GM21825 (cell line): ENCODE measurements at regions not wholly inside any gene's neighbourhood (a gene's known extent, or its start where the extent isn't known, plus 50 kb on each side); places are given as distances from the start of the nearest gene placed in this dataset.
A peak's percentile ranks its signal among the peaks of the same experiment; 100 is the strongest.

ENCODE experiments used
- ATAC-seq: cut with Tn5 transposase; IDR thresholded peaks from one replicate; pipeline ENCODE4 v1.9.1; 2021; ENCODE audit warnings: mild to moderate bottlenecking, moderate library complexity; ENCODE audit not compliant: unreplicated experiment

DNA sequence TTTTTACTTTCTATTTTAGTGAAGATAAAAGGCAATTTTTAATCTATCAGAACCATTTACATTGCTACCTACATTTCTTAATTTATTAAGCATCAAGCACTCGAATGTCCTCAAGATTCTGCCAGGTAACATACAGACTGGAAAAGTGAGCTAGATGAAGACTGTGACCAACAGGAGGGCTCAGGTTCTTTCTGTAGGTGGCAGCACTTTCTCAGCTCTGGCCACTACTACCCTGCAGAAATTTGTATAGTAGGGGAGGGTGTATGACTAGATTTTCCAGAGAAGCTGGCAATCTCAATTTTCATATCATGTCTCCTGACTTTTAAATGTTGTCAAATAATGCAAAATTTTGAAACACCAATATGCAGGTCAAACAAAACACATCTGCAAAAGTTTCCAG lies 165.0 kb upstream of the SUCLG2 start:
- no peak for ATAC-seq

DNA sequence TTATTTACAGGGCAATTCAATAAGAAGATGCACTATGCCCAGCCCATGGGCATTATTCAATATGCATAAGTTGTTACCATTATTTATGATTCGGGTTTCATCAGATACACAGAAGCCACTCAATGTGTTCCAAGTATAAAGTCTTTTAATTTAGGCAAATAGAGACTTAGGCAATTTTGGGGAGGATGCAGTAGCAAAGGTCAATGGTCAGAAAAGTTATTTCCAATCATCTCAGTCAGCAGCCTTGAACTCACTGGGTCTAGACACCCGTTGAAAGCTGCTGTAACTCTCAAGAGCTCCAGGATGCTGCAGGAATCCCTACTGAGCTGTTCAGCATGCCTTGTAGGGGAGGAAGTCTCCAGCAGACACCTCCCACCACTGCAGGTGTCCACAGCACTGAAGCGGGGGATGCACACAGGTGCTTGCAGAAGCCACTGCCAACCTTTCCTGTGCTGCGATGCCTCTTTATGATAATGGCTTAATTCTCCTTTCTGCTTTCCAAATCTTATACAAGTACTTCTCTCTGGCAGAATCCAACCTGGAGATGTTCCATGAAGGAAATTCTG lies 155.0 kb upstream of the SUCLG2 start:
- no peak for ATAC-seq

DNA sequence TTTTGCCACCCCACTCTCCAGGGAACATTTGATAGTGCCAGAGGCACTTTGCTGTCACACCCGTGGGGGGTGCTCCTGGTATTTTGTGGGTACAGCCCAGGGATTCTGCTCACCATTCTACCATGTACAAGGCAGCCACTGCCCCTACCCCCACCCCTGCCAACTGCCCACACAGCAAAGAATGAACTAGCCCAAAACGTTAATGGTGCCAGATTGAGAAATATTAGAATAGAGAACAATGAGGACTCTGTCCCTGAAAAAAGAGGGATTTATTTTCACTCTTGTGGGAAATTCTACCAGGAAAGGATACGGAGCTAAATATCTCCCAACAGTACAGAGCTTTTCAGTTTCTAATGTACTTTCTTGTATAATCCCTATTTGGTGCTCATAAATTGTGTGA lies 154.5 kb upstream of the SUCLG2 start:
- no peak for ATAC-seq

DNA sequence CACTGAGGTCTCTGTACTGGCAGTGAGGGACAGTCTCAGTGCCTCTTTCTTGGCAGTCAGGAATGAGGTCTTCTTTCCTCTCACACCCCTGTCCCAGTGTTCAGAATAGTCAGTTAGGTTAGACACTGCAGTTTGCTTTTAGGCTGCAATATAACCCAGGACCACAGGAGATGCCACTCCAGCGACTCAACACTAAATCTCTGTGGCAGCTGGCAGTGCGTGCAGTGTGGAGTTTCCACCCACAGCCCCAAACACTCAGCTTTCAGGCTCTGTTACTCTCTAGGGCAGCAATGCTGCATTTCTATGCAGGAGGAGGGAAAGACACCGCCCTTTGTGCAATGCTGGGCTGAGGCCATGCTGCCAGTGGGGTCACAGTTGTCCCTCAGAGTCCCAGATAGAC lies 150.2 kb upstream of the SUCLG2 start:
- ATAC-seq, result no peak

DNA sequence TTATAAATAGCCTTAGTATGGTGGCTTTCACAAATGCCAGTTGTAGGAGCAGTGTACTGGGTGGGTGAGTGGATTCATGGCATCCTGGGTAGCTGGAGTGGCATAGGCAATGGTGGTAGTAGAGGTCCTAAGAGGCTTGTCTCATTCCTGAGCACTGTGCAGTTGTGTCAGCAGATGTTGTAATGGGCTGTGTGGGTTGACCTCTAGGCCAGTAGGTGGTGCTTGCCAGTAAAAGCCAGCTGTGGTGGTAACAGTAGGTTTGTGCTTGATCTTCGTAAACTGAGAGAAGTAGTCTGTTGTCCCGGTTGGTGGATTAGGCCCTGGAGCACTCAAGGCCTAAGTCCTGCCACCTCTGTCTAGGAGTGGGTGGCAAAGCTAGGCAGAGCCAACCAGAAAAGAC lies 149.7 kb upstream of the SUCLG2 start:
- ATAC-seq, result no peak

DNA sequence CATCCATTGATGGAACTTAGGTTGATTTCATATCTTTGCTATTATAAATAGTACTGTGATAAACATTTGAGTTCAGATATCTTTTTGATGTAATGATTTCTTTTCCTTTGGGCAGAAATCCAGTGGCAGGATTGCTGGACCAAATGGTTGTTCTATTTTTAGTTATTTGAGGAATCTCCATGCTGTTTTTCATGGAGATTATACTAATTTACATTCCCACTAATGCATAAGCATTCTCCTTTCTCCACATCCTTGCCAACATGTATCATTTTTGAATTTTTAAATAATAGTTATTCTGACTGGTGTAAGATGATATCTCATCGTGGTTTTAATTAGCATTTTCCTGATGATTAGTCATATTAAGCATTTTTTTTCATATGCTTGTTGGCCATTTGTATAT lies 144.0 kb upstream of the SUCLG2 start:
- no peak for ATAC-seq

DNA sequence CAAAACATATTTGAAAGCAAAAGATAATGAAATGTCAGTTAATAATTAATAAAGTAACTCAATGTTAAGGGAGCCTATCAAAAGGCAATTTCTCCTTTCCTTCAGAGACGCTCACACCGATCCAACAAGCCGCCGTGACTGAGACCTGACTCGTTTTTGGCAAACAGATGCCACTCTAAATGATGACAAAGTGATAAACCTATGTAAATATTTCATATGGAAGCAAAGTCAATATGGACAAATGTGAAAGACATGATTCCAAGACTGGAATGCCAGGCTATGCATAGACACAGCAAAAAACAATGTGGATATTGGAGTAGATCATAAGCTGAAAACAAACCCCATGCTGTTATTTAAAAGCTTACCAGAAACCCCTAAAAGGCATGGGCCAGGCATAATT lies 137.2 kb upstream of the SUCLG2 start:
- ATAC-seq, result no peak

DNA sequence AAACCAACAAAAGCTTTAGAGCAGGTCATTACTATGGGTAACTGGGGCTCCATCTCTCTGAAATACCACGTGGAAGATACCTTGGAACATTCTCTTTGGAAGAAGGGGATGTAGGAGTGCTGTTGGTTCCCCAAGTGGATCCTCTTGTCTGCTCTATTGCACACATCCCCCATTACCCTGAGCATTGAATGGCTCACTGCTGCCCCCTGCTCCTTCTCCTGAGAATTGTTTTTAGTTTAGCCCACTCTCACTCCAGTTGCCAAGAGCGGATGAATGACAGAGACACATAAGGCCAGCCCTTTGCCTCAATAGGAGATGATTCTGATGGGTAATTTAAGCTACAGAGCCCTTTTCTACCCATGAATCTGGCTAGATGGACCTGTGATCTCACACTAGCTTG lies 135.6 kb upstream of the SUCLG2 start:
- peak; percentile 64 for ATAC-seq

DNA sequence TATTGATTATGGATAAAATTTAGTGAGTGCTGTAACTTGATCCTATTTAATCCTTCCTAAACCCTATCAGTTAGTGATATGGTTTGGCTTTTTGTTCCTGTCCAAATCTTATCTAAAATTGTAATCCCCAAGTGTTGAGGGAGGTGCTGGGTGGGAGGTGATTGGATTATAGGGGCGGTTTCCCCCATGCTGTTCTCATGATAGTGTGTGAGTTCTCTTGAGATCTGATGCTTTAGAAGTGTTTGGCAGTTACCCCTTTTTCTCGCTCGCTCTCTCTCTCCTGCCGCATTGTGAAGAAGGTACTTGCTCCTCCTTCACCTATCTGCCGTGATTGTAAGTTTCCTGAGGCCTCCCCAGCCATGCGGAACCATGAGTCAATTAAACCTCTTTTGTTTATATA lies 134.0 kb upstream of the SUCLG2 start:
- ATAC-seq, result no peak

DNA sequence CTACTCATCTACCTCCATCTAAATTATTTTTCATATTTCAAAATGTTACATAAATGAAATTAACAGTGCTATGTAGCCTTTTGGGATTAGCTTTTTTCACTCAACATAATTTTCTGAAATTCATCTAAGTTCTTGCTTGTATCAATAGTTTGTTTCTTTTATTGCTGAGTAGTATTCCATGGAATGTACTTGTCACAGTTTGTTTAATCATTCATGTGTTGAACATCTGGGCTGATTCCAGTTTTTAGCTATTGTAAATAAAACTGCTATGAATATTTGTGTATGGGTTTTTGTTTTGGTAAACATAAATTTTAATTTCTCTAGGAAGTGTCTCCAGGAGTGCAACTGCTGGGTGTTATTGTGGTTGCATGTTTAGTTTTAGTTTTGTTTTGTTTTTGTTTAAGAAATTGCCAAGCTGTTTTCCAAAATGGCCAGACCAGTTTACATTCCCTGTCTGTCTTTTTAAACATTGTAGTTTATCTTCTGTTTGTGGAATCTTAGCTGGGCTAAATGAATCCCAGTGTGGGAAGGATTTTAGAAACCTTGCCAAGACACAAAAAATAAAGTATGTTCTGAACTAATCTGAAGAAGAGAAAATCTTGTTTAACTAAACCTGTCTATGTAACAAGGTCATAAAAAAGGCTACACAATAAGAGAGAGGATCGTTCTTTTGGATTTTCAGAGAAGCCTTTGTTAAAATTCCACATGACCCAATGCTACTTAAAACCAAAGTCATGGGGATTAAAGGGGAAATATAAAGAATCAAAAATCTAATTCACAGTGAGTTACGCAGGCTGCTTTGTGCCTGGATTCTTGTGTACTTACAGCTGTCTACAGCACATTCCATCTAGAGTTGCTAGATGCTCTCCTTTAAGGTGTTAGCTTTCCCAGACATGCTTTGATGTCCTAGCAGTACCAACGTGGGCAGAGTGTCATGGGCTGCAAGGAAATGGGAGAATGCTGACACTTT lies 129.2 kb upstream of the SUCLG2 start:
- no peak for ATAC-seq

DNA sequence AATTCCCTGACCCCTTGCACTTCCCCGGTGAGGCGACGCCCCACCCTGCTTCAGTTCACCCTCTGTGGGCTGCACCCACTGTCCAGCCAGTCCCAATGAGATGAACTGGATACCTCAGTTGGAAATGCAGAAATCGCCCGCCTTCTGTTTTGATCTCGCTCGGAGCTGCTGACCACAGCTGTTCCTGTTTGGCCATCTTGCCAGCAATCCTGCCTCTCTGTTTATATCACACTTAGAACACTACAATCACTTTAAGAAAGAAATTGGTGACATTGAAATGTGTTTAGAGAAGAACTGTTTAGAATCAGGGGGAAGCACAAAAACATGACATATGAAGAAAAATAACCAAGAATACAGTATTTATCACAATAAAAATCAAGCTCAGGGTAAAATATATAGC lies 127.5 kb upstream of the SUCLG2 start:
- ATAC-seq, result no peak

DNA sequence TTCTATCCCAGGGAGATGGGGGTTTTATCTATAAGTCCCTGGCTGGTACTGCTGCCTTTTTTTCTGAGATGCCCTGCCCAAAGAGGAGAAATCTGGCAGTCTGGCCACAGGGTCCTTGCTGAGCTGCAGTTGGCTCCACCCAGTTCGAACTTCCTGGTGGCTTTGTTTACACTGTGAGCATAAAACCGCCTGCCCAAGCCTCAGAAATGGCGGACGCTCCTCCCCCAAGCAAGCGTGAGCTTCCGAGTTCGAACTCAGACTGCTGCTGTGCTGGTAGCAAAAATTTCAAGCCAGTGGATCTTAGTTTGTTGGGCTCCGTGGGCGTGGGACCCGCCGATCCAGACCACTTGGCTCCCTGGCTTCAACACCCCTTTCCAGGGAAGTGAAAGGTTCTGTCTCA lies 126.8 kb upstream of the SUCLG2 start:
- no peak for ATAC-seq

DNA sequence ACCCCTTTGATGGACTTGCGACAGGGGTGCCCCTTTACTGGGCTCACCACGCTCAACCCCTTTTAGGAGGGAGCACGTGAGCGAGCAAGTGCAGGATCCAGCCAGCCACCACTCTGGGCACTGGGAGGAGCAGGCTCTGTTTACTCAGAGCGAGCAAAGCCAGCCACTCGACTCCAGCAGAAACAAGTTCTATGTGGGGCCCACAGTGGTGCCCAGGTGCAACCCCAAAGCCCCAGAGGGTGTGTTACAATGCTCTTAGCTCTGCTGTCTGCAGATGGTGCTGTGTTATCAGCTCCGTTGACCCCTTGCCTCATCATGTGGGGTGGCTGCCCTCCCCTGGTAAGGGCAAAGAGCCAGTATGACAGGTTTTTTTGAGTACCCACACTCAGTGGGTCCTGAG lies 120.3 kb upstream of the SUCLG2 start:
- no peak for ATAC-seq

DNA sequence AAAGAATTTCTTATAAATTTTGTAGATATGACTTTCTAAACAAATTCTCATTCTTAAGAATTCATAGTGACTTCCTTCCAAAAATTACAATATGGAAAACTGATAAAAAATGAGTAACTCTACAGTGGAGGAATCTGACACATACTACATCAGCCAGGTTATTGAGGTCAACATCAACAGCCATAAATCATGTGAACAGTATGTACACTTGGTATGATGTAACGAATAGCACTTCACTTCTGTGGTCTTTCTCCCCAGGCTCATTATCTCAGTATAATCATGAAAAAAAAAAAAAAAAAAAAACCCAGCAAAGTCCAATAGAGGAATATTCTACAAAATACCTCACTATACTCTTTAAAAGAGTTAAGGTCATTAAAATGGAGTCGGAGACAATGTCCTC lies 111.2 kb upstream of the SUCLG2 start:
- no peak for ATAC-seq

DNA sequence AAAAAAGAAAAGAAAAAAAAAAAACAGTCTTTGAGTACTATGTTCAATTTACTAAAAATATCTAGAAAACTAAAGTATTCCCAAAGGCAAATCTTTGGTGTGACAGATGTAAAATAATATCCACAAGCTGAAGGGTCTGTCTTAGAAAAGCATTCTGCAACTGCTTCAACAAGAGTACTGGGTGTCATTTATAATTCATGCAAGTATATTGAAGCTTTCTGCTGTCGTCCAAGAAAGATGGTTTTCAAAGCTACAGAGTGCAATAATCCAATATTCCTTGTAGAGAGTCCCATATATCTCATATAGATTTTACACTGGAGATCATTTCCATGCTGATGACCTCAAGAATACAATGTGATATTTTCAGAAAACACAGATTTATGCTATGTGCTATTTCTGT lies 90.9 kb upstream of the SUCLG2 start:
- no peak for ATAC-seq

DNA sequence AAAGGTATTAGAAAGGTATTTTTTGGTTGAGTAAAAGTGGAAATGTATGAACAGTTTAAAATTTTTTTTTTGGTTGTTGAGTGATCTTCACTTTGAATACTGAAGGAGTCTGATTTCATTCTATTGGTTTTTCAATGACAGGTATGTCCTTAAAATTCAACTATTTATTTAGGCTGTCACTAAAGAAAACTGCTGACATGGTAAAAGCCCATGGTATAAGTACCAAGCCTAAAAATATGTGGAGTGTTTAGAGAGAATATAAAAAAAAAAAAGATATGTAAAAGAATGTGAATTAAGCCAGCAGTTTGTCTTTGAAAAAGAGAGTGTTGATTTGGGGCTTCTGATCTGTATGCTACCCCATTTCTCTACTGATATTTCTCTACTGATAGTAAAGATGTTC lies 90.3 kb upstream of the SUCLG2 start:
- no peak for ATAC-seq

DNA sequence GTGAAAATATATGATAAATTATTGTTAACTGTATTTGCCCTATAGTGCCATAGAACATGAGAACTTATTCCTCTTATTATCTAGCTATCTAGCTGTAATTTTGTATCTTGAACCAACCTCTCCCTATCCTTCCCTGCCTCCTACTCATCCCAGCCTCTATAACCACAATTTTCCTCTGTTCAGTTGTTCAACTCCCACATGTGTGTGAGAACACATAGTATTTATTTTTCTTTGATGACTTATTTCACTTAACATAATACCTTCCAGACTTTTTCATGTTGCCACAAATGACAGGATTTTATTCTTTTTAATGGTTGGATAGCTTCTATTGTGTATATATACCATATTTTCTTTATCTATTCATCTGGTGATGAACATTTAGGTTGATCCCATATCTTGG lies 85.4 kb upstream of the SUCLG2 start:
- ATAC-seq, result no peak

DNA sequence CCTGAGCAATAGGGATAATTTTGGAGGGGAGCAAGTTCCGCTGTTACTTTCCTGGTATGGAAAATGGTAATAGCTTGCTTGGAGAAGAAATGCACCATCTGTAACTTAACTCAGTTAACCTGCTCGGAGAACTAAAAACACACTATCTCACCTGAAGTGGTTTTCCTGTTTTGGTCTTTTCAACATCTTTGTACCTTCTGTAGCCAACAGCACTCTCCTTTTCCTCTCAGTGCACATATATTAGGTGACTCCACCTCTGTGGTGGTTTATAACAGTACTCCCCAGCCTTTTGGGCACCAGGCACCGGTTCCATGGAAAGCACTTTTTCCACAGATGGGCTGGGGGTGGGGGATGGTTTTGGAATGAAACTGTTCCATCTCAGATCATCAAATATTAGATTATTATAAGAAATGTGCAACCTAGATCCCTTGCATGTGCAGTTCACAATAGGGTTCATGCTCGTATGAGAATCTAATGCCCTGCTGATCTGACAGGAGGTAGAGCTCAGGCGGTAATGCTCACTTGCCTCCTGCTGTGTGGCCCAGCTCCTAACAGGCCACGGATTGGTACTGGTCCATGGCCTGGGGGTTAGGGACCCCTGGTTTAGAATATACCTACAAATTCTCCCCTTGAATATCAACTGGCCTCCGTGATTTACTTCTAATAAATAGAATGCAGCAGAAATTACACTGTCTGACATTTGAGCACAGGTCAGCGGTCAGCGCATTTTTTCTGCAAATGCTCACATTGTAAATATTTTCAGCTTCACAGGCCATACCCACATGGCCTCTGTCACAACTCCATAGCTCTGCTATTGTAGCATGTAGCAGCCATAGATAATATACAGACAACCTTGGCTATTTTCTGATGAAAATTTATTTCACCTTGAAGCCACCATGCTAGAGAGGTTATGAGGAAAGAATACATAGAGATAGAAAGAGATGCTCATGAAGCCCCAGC lies 83.8 kb upstream of the SUCLG2 start:
- no peak for ATAC-seq

DNA sequence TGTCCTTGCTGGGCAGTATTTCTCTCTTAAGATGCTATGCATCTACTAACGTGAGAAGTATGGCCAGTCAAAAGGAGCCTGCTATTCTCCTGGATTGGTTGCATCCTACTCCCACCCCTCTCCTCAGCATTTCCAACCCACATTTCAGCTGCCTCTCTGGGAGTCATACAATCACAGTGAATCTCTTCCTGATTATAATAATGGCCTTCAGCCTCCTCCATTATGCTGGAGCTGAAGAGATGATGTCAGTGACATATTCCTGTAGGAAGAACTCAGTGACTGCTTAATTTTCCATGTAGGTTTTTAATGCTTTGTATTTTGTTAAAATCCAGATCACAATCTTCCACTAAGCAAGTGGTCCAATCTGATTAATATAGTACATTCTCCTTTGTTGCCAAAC lies 82.7 kb upstream of the SUCLG2 start:
- no peak for ATAC-seq

DNA sequence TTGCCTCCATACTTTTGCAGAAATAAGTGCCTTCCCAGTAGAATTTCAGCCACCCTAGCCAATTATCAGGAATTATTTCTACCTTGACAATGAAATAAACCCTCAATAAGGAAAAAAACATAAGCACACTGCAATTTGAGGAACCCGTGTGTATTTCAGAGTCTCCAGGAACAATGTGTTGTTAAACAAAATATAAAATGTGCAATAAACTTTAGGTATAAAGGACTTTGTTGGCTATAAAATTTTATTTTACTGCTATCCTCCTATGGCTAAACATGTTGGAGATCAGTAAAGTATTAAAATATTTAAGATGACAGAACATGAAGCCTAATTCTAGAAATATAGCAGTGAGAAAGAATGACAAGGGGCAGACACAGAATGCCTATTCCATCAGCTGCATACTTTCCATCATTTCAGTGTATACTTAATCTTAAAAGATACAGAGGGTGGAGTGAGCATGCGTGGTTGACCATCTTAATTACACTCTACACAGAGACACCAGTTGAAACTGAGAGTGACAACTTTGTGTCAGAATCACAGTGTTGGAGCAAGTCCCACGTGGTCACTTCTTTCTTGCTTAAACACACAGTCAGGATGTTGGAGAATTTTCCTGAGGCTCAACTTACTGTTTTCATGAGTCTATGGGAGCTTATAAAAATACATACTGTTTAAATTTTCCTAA lies 79.0 kb upstream of the SUCLG2 start:
- no peak for ATAC-seq

DNA sequence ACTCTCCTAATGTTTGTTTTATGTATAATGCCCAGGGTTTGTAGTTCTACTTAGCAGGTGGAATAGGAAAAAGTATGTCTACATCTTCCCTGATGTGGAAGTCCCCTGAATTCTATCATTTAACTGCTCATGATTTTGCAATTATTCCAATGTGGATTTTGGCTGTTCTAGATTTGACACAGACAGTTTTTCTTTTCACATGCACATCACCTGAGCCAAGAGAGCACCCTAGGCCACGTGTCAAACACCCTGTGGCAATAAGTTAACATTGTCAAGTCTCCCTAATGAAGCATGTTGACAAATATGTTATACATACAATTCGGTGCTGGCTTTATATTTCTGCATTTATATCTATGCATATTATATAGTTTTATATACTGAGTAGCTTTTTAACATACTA lies 70.0 kb upstream of the SUCLG2 start:
- no peak for ATAC-seq
